ENCODE measurements at regions not wholly inside any gene's neighbourhood (a gene's known extent, or its start where the extent isn't known, plus 50 kb on each side); places are given as distances from the start of the nearest gene placed in this dataset.

- TF ChIP-seq, protein P1, sequence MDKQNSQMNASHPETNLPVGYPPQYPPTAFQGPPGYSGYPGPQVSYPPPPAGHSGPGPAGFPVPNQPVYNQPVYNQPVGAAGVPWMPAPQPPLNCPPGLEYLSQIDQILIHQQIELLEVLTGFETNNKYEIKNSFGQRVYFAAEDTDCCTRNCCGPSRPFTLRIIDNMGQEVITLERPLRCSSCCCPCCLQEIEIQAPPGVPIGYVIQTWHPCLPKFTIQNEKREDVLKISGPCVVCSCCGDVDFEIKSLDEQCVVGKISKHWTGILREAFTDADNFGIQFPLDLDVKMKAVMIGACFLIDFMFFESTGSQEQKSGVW (CRISPR knock-in tag; IDR thresholded peaks at IDR 0.05; ENCODE audit: borderline replicate concordance): no peak
- TF ChIP-seq RAD51 (IDR thresholded peaks at IDR 0.05; ENCODE audit: borderline replicate concordance) (no peak), NFIC (IDR thresholded peaks at IDR 0.05; ENCODE audit: low read length) (no peak), MYPOP (CRISPR knock-in tag; IDR thresholded peaks at IDR 0.05) (no peak), ZNF24 (IDR thresholded peaks at IDR 0.05) (no peak), MTF1 (CRISPR knock-in tag; IDR thresholded peaks at IDR 0.05) (no peak)
- WGBS (ENCODE audit: low lambda C conversion rate): 0% methylated on average over 1 of the region's 1 CpG
- ATAC-seq: no peak
- H3K27ac ChIP-seq (ENCODE audit: extremely low read length, insufficient read depth, low read length): no peak overlapping the region
- no peak overlapping the region for H2AFZ ChIP-seq (ENCODE audit: low read length)
- H3K9me3 ChIP-seq (ENCODE audit: low read length): no peaks in the 10 kb centered on the region
- in situ Hi-C loops (cut with HindIII; ENCODE audit: extremely low pct_ligation_motif_present, low pct_unique_long_range_greater_than_20kb): no loop called here
- intact Hi-C loops (cut with micrococcal nuclease; ENCODE audit: unreplicated experiment): no loop called here
- no peak overlapping the region for H3K4me2 ChIP-seq (ENCODE audit: low read depth, low read length)
- CTCF ChIA-PET (ENCODE audit: low intra/inter-chr PET ratio, low total read pairs): no interaction called here
- H3K27me3 ChIP-seq (ENCODE audit: control insufficient read depth in 1 of 2, insufficient read depth in 2 of 2, low read length in 2 of 2): no peaks in the 10 kb centered on the region
- H3K4me3 ChIP-seq (replicated peaks in 1 of 3; ENCODE audit: insufficient read depth in 1 of 3, low read depth in 2 of 3, low read length in 3 of 3): no peak overlapping the region
- no TSS peak for BruUV-seq (replicated peaks)
- no peak for FAIRE-seq
- DNase-seq (ENCODE audit: low spot score): no peak
- no peaks in the 10 kb centered on the region for H3K4me1 ChIP-seq (ENCODE audit: insufficient read depth, low read length)
- H3K36me3 ChIP-seq (replicated peaks in 1 of 2; ENCODE audit: control insufficient read depth in 1 of 2, insufficient read depth in 2 of 2, low read length in 2 of 2): no peaks in the 10 kb centered on the region
- POLR2A ChIA-PET: no interaction called here
- no peak overlapping the region for H3K9ac ChIP-seq (ENCODE audit: insufficient read depth, low read depth, low read length)
- H4K20me1 ChIP-seq (ENCODE audit: insufficient read depth, low read length): no peaks in the 10 kb centered on the region
- H3K79me2 ChIP-seq (ENCODE audit: insufficient read depth, low read length): no peaks in the 10 kb centered on the region
Observed at GRCh38 chr11:79768343-79768742, 327.5 kb upstream of the TENM4 start.

DNA sequence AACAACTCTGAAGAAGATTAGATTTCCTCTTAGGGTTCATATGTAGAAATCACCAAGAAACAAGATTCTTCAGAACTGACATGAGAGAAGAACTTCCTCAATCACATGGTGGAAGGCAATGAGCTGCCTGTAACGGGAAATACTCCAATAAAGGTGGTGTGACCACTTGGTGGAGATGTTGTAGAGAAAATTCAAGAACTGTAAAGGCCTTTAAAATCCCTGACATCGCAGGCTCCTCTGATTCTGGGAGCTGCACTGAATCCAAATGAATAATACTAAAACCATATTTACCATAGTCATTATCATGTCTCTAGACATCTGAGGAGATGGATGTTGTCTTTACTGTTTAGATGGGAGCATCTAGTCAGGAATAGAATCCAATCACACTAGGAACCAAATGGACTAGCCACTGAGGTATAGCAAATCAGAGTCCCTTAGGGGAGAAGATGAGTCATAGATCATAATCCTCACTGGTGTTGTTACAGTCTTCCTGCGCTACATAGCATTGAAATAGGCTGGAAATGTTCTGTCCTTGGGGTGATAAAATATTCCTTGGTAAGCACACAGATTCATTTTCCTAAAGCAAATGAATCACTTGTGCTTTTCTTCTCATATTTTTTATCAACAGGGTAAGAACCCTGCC, 321.6 kb upstream of the TENM4 start:
- no peak overlapping the region for H3K27ac ChIP-seq (ENCODE audit: extremely low read length, insufficient read depth, low read length)
- ChIA-PET POLR2A (no interaction called here), CTCF (ENCODE audit: low intra/inter-chr PET ratio, low total read pairs) (no interaction called here)
- no peaks in the 10 kb centered on the region for H3K36me3 ChIP-seq (replicated peaks in 1 of 2; ENCODE audit: control insufficient read depth in 1 of 2, insufficient read depth in 2 of 2, low read length in 2 of 2)
- H3K27me3 ChIP-seq (ENCODE audit: control insufficient read depth in 1 of 2, insufficient read depth in 2 of 2, low read length in 2 of 2): no peaks in the 10 kb centered on the region
- intact Hi-C loops (cut with micrococcal nuclease; ENCODE audit: unreplicated experiment) (no loop called here), in situ Hi-C loops (cut with HindIII; ENCODE audit: extremely low pct_ligation_motif_present, low pct_unique_long_range_greater_than_20kb) (no loop called here)
- H2AFZ ChIP-seq (ENCODE audit: low read length): no peak overlapping the region
- no peak for FAIRE-seq
- no TSS peak for BruUV-seq (replicated peaks)
- peak; percentile 1 for DNase-seq (ENCODE audit: low spot score)
- ATAC-seq: no peak
- no peak overlapping the region for H3K9ac ChIP-seq (ENCODE audit: insufficient read depth, low read depth, low read length)
- no peaks in the 10 kb centered on the region for H3K9me3 ChIP-seq (ENCODE audit: low read length)
- H3K4me2 ChIP-seq (ENCODE audit: low read depth, low read length): no peak overlapping the region
- WGBS (ENCODE audit: low lambda C conversion rate): 5% methylated on average over 3 of the region's 3 CpGs
- H3K4me1 ChIP-seq (ENCODE audit: insufficient read depth, low read length): no peaks in the 10 kb centered on the region
- TF ChIP-seq STAG1 (CRISPR knock-in tag; IDR thresholded peaks at IDR 0.05) (peak; percentile 14; the same call in 1 of the 2 replicates), ZNF225 (CRISPR knock-in tag; IDR thresholded peaks at IDR 0.05) (no peak)
- TF ChIP-seq, protein P2, sequence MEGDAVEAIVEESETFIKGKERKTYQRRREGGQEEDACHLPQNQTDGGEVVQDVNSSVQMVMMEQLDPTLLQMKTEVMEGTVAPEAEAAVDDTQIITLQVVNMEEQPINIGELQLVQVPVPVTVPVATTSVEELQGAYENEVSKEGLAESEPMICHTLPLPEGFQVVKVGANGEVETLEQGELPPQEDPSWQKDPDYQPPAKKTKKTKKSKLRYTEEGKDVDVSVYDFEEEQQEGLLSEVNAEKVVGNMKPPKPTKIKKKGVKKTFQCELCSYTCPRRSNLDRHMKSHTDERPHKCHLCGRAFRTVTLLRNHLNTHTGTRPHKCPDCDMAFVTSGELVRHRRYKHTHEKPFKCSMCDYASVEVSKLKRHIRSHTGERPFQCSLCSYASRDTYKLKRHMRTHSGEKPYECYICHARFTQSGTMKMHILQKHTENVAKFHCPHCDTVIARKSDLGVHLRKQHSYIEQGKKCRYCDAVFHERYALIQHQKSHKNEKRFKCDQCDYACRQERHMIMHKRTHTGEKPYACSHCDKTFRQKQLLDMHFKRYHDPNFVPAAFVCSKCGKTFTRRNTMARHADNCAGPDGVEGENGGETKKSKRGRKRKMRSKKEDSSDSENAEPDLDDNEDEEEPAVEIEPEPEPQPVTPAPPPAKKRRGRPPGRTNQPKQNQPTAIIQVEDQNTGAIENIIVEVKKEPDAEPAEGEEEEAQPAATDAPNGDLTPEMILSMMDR (CRISPR knock-in tag; IDR thresholded peaks at IDR 0.05): peak; percentile 16; the same call in 1 of the 2 replicates
- H3K79me2 ChIP-seq (ENCODE audit: insufficient read depth, low read length): no peaks in the 10 kb centered on the region
- H3K4me3 ChIP-seq (replicated peaks in 1 of 3; ENCODE audit: insufficient read depth in 1 of 3, low read depth in 2 of 3, low read length in 3 of 3): no peak overlapping the region
- no peaks in the 10 kb centered on the region for H4K20me1 ChIP-seq (ENCODE audit: insufficient read depth, low read length)
